K562 (cell line): ENCODE measurements at regions not wholly inside any gene's neighbourhood (a gene's known extent, or its start where the extent isn't known, plus 50 kb on each side); places are given as distances from the start of the nearest gene placed in this dataset.

Experiments
- ATAC-seq: fragments of 200-7000 bp; cut with Tn5 transposase; 3 replicates; pipeline ENCODE4 v1.9.1; 2020; ENCODE audit warnings: moderate library complexity
- BruUV-seq: library from RNA; stranded (reverse); fragments of 400-500 nt; replicated peaks from 2 replicates; lab custom pipeline; 2021; lab: Mats Ljungman, UMichigan
- CTCF ChIA-PET: fragments of 300-600 bp; formaldehyde crosslinking; extraction: SDS; loops from one replicate; lab custom pipeline; 2021; ENCODE audit warnings: low intra/inter-chr PET ratio; lab: Yijun Ruan, JAX
- POLR2A ChIA-PET: fragments of 300-600, 350-650 bp; sonication (Branson Sonifier 250); formaldehyde crosslinking; extraction: SDS; loops from one replicate; lab custom pipeline; 2021; ENCODE audit warnings: antibody characterized with exemption, inconsistent platforms; lab: Yijun Ruan, JAX
- DNase-seq, 4 experiments: peaks; one replicate each; pipeline versions ENCODE4 v3.0.0 to v3.0.0-alpha.2; 2011 to 2018; ENCODE audit warnings: low spot score in 3 of 4, mixed read lengths in 3 of 4; ENCODE audit errors: extremely low read depth in 1 of 4
- FAIRE-seq: peaks from 2 replicates; lab custom pipeline; 2011; peaks lifted over from hg19 to GRCh38; lab: Jason Lieb, UNC
- H2AFZ ChIP-seq: 2 replicates; pipeline ENCODE4 v1.6.0; 2011; ENCODE audit warnings: low read depth, low read length, control low read depth, inconsistent platforms
- H3K27ac ChIP-seq: fragments of 200-600 bp; 3 replicates; pipeline ENCODE4 v1.8.0; 2011; ENCODE audit warnings: low read depth, mild to moderate bottlenecking, control low read depth, inconsistent platforms, low read length, moderate library complexity, mixed read lengths; ENCODE audit errors: extremely low read depth
- H3K27me3 ChIP-seq, 2 experiments: fragments of 300-600 bp in 1 of 2; 2 replicates in 1 of 2; 3 replicates in 1 of 2; pipeline versions ENCODE4 v1.6.0 to v1.8.0; 2011; ENCODE audit warnings: inconsistent platforms in 2 of 2, low read length in 2 of 2, mild to moderate bottlenecking in 1 of 2, mixed read lengths in 1 of 2, moderate library complexity in 1 of 2; ENCODE audit not compliant: control insufficient read depth in 2 of 2, insufficient read depth in 2 of 2
- H3K36me3 ChIP-seq: fragments of 300-600 bp; 3 replicates; pipeline ENCODE4 v1.8.0; 2011; ENCODE audit warnings: mild to moderate bottlenecking, low read length, inconsistent platforms; ENCODE audit not compliant: control insufficient read depth, insufficient read depth
- H3K4me1 ChIP-seq, 2 experiments: fragments of 200-600 bp in 1 of 2; replicated peaks in 1 of 2; 2 replicates in 1 of 2; 3 replicates in 1 of 2; pipeline versions ENCODE4 v1.5.1 to v1.8.0; 2011; ENCODE audit warnings: inconsistent platforms in 2 of 2, low read length in 2 of 2, mild to moderate bottlenecking in 1 of 2, mixed read lengths in 1 of 2, moderate library complexity in 1 of 2; ENCODE audit not compliant: control insufficient read depth in 2 of 2, insufficient read depth in 2 of 2
- H3K4me2 ChIP-seq: 2 replicates; pipeline ENCODE4 v1.6.1; 2011; ENCODE audit warnings: low read length, control low read depth, inconsistent platforms, mixed read lengths; ENCODE audit not compliant: insufficient read depth
- H3K4me3 ChIP-seq: fragments of 200-600 bp; sonication (generic), shearing (Covaris generic); 2 replicates; pipeline ENCODE4 v1.5.1; 2016; ENCODE audit warnings: control low read depth, inconsistent platforms
- H3K79me2 ChIP-seq: fragments of 200-600 bp; 3 replicates; pipeline ENCODE4 v1.8.0; 2011; ENCODE audit warnings: low read length, inconsistent platforms; ENCODE audit not compliant: control insufficient read depth, insufficient read depth
- H3K9ac ChIP-seq, 2 experiments: 2 replicates each; pipeline versions ENCODE4 v1.6.0 to v1.6.1; 2011; ENCODE audit warnings: low read depth in 2 of 2, low read length in 2 of 2, control low read depth in 1 of 2, inconsistent platforms in 1 of 2, mild to moderate bottlenecking in 1 of 2, mixed read lengths in 1 of 2; ENCODE audit not compliant: insufficient read depth in 1 of 2
- H3K9me1 ChIP-seq: one replicate; pipeline ENCODE4 v1.6.0; 2011; ENCODE audit warnings: inconsistent platforms, mild to moderate bottlenecking, low read length, moderate library complexity; ENCODE audit not compliant: control insufficient read depth, insufficient read depth
- H3K9me3 ChIP-seq: replicated peaks from 2 replicates; pipeline ENCODE4 v1.5.1; 2011; ENCODE audit warnings: low read depth, low read length, inconsistent platforms; ENCODE audit not compliant: control insufficient read depth, insufficient read depth
- H4K20me1 ChIP-seq: replicated peaks from 2 replicates; pipeline ENCODE4 v1.6.1; 2011; ENCODE audit warnings: low read length, inconsistent platforms, mixed read lengths; ENCODE audit not compliant: control insufficient read depth, insufficient read depth
- DEAF1 ChIP-seq: fragments of 450-650 bp; formaldehyde crosslinking; IDR thresholded peaks from 2 replicates; pipeline ENCODE4 v1.4.0; 2020; ENCODE audit warnings: mild to moderate bottlenecking, moderate library complexity
- FOXK2 ChIP-seq, 2 experiments: fragments of 450-650 bp; IDR thresholded peaks in 1 of 2; conservative IDR thresholded peaks in 1 of 2; 2 replicates each; pipeline ENCODE4 v1.6.1; 2016; ENCODE audit warnings: low read depth in 2 of 2, mild to moderate bottlenecking in 1 of 2
- MIER1 ChIP-seq: fragments of 450-650 bp; IDR thresholded peaks from 2 replicates; pipeline ENCODE4 v1.6.1; 2016; ENCODE audit warnings: antibody characterized with exemption, mild to moderate bottlenecking, low read depth
- MLLT1 ChIP-seq, 2 experiments: fragments of 450-650 bp; IDR thresholded peaks; 2 replicates each; pipeline ENCODE4 v1.6.1; 2016
- NFIC ChIP-seq: fragments of 450-650 bp; IDR thresholded peaks from 2 replicates; pipeline ENCODE4 v1.6.1; 2017; ENCODE audit warnings: mild to moderate bottlenecking, inconsistent platforms
- ZBTB12 ChIP-seq: fragments of 250-450 bp; sonication (Bioruptor Pico); IDR thresholded peaks from 2 replicates; pipeline ENCODE4 v1.4.0; 2020
- ZBTB49 ChIP-seq: sonication (generic); formaldehyde crosslinking; IDR thresholded peaks from 2 replicates; pipeline ENCODE4 v1.8.0; 2022; ENCODE audit warnings: missing genetic modification reagents, mild to moderate bottlenecking, borderline replicate concordance
- ZNF274 ChIP-seq: IDR thresholded peaks from 2 replicates; pipeline ENCODE4 v1.6.1; 2011; ENCODE audit warnings: low read depth, mild to moderate bottlenecking, low read length, moderate library complexity, borderline replicate concordance
- ZNF398 ChIP-seq: fragments of 250-450 bp; sonication (Bioruptor Pico); IDR thresholded peaks from 2 replicates; pipeline ENCODE4 v1.8.0; 2021; ENCODE audit warnings: moderate library complexity, mild to moderate bottlenecking, inconsistent platforms
- ZNF583 ChIP-seq: fragments of 250-450 bp; sonication (Bioruptor Pico); IDR thresholded peaks from 2 replicates; pipeline ENCODE4 v1.4.0; 2020
- ZNF75A ChIP-seq: fragments of 450-650 bp; formaldehyde crosslinking; IDR thresholded peaks from 2 replicates; pipeline ENCODE4 v1.4.0; 2020; ENCODE audit warnings: mild to moderate bottlenecking
- whole genome bisulfite sequencing: fragments of 100-300 bp; shearing (Covaris generic); methylation state at CpG from one replicate; pipeline ENCODE4 v1.1.6; 2016; ENCODE audit warnings: low coverage, mixed read lengths; ENCODE audit not compliant: insufficient coverage; ENCODE audit errors: missing lambda C conversion rate; 5-methylcytosine and 5-hydroxymethylcytosine counted together
- in situ Hi-C: fragments of 300-500 bp; cut with MboI; formaldehyde crosslinking; loops from 4 replicates; pipeline ENCODE4 v1.15.0; 2018; ENCODE audit warnings: inconsistent platforms, mixed read lengths
- intact Hi-C: fragments of 100-400 bp; cut with micrococcal nuclease; formaldehyde crosslinking; loops from 2 replicates; pipeline ENCODE4 v1.14.2; 2022

- TF ChIP-seq ZNF398 (CRISPR knock-in tag) (no peak), FOXK2 (conservative IDR thresholded peaks at IDR 0.05 in 1 of 2, IDR thresholded peaks at IDR 0.05 in 1 of 2; ENCODE audit: low read depth in 2 of 2) (no peak)
These were observed 163.1 kb upstream of the TLE4 start (continued) for GRCh38 chr9:79408617-79409016.

GRCh38 chr9:79409182-79409823 lies 162.5 kb upstream of the TLE4 start:
- no peaks in the 10 kb centered on the region for H3K27me3 ChIP-seq
- WGBS = 0% methylated on average over 2 of the region's 2 CpGs
- ChIA-PET CTCF (no interaction called here), POLR2A (no interaction called here)
- H3K9ac ChIP-seq = no peak overlapping the region
- in situ Hi-C loops (no loop called here), intact Hi-C loops (no loop called here)
- H3K4me3 ChIP-seq = no peak overlapping the region
- FAIRE-seq (no peak), DNase-seq (no peak), ATAC-seq (no peak)
- no peaks in the 10 kb centered on the region for H3K36me3 ChIP-seq
- H3K4me1 ChIP-seq = no peaks in the 10 kb centered on the region
- BruUV-seq = no TSS peak
- no peak overlapping the region for H2AFZ ChIP-seq
- H3K9me3 ChIP-seq = no peaks in the 10 kb centered on the region
- H3K79me2 ChIP-seq = no peaks in the 10 kb centered on the region
- no peak overlapping the region for H3K27ac ChIP-seq
- H3K4me2 ChIP-seq = no peak overlapping the region
- no peaks in the 10 kb centered on the region for H3K9me1 ChIP-seq
- H4K20me1 ChIP-seq = no peaks in the 10 kb centered on the region
- TF ChIP-seq ZBTB12 (CRISPR knock-in tag) (no peak), MIER1 (no peak), ZNF75A (no peak), ZBTB49 (CRISPR knock-in tag) (no peak), DEAF1 (no peak), MLLT1 (IDR thresholded peaks at IDR 0.05) (no peak), ZNF583 (no peak), ZNF274 (no peak), NFIC (no peak)
